ENCODE measurements at regions not wholly inside any gene's neighbourhood (a gene's known extent, or its start where the extent isn't known, plus 50 kb on each side); places are given as distances from the start of the nearest gene placed in this dataset.

- H3K36me3 Mint-ChIP-seq (ENCODE audit: low read depth), result no peaks in the 10 kb centered on the region
- TF ChIP-seq NANOG (IDR thresholded peaks at IDR 0.05; ENCODE audit: borderline replicate concordance), result no peak
- no peak for TF ChIP-seq POLR2AphosphoS5 (IDR thresholded peaks at IDR 0.05; ENCODE audit: low read depth)
- TF ChIP-seq STAT1 (IDR thresholded peaks at IDR 0.05; ENCODE audit: unreplicated experiment), result no peak
- TF ChIP-seq JUNB (IDR thresholded peaks at IDR 0.05; ENCODE audit: unreplicated experiment), result no peak
- no peak for TF ChIP-seq REST (IDR thresholded peaks at IDR 0.05; ENCODE audit: unreplicated experiment)
- TF ChIP-seq, protein P1, sequence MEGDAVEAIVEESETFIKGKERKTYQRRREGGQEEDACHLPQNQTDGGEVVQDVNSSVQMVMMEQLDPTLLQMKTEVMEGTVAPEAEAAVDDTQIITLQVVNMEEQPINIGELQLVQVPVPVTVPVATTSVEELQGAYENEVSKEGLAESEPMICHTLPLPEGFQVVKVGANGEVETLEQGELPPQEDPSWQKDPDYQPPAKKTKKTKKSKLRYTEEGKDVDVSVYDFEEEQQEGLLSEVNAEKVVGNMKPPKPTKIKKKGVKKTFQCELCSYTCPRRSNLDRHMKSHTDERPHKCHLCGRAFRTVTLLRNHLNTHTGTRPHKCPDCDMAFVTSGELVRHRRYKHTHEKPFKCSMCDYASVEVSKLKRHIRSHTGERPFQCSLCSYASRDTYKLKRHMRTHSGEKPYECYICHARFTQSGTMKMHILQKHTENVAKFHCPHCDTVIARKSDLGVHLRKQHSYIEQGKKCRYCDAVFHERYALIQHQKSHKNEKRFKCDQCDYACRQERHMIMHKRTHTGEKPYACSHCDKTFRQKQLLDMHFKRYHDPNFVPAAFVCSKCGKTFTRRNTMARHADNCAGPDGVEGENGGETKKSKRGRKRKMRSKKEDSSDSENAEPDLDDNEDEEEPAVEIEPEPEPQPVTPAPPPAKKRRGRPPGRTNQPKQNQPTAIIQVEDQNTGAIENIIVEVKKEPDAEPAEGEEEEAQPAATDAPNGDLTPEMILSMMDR (conservative IDR thresholded peaks at IDR 0.05; ENCODE audit: low read depth in 2 of 2), result no peak
- TF ChIP-seq EZH2 (IDR thresholded peaks at IDR 0.05; ENCODE audit: low read depth, unreplicated experiment), result no peak
- TF ChIP-seq ZNF331 (CRISPR knock-in tag; IDR thresholded peaks at IDR 0.05; ENCODE audit: low read depth), result no peak
- no peak for TF ChIP-seq ZNF462 (CRISPR knock-in tag; IDR thresholded peaks at IDR 0.05)
- TF ChIP-seq CREB1 (CRISPR knock-in tag; IDR thresholded peaks at IDR 0.05; ENCODE audit: low read depth), result no peak
- TF ChIP-seq ETS1 (IDR thresholded peaks at IDR 0.05), result no peak
- TF ChIP-seq ZNF114 (CRISPR knock-in tag; IDR thresholded peaks at IDR 0.05), result no peak
- no peak for TF ChIP-seq EZH2phosphoT487 (IDR thresholded peaks at IDR 0.05; ENCODE audit: unreplicated experiment)
- H3F3A ChIP-seq (replicated peaks; ENCODE audit: low read depth), result no peaks in the 10 kb centered on the region
- no peak overlapping the region; the same call in 1 of the 2 replicates for H2AFZ ChIP-seq
- no peak overlapping the region for H3K4me3 Mint-ChIP-seq
- H3K27me3 ChIP-seq (ENCODE audit: insufficient read depth), result no peaks in the 10 kb centered on the region
- H3K27ac Mint-ChIP-seq, result no peak overlapping the region
- ATAC-seq, result no peak
- no peaks in the 10 kb centered on the region for H3K79me2 ChIP-seq (replicated peaks; ENCODE audit: insufficient read depth)
- DNase-seq (ENCODE audit: low spot score), result no peak
- no peak overlapping the region for H3K4me3 ChIP-seq
- H3K4me1 ChIP-seq (ENCODE audit: insufficient read depth), result no peaks in the 10 kb centered on the region; the same call in 1 of the 2 replicates
- H3K36me3 ChIP-seq (ENCODE audit: insufficient read depth), result no peaks in the 10 kb centered on the region
- H3K9me3 Mint-ChIP-seq, result no peaks in the 10 kb centered on the region; the same call in 2 of the 3 replicates
- H3K27me3 Mint-ChIP-seq (ENCODE audit: insufficient read depth, low read depth, poor library complexity), result peaks cover 5% of the 10 kb centered on the region
- peaks cover 16% of the 10 kb centered on the region for H3K4me1 Mint-ChIP-seq
- no peak overlapping the region for H3K4me2 ChIP-seq
- peaks cover 14% of the 10 kb centered on the region for H3K9me2 ChIP-seq (ENCODE audit: insufficient read depth)
- no peaks in the 10 kb centered on the region for H4K20me1 ChIP-seq (replicated peaks; ENCODE audit: insufficient read depth)
- no peak overlapping the region for H3K27ac ChIP-seq (ENCODE audit: low read depth)
These were observed 51.1 kb upstream of the DAPK1 start for GRCh38 chr9:87446527-87446926.
